ENCODE measurements at regions not wholly inside any gene's neighbourhood (a gene's known extent, or its start where the extent isn't known, plus 50 kb on each side); places are given as distances from the start of the nearest gene placed in this dataset.

GRCh38 chr3:107431246-107432012, 54.2 kb downstream of the CCDC54 start:
- Histone ChIP-seq H3K36me3 (no peaks in the 10 kb centered on the region), H3K4me1 (peaks cover 0 to 10% (median 2%) of the 10 kb centered on the region in 4 donors), H3K4me3 (peak overlapping the region; percentile 66 to 72), H3K27ac (peak overlapping the region; percentile 95), H3K9me3 (no peaks in the 10 kb centered on the region), H3K27me3 (no peaks in the 10 kb centered on the region)
- peak; percentile 76 to 86 for DNase-seq
- intact Hi-C loops (cut with DNase I; ENCODE audit: low total_unique reads): loop anchor here (1.0 to 2.0 kb wide), 2 partner anchors 94 to 191 kb away; no protein-coding TSS in a partner anchor
- TF ChIP-seq CTCF (IDR thresholded peaks at IDR 0.05): no peak

- peak; percentile 7 to 45 for TF ChIP-seq CTCF (IDR thresholded peaks at IDR 0.05)
- peaks cover 0 to 10% (median 2%) of the 10 kb centered on the region in 4 donors for H3K4me1 ChIP-seq
- no peak for DNase-seq
- H3K36me3 ChIP-seq: no peaks in the 10 kb centered on the region
- no peaks in the 10 kb centered on the region for H3K9me3 ChIP-seq
- peak overlapping the region; percentile 95 for H3K27ac ChIP-seq
- peak overlapping the region; percentile 66 to 72 for H3K4me3 ChIP-seq
- intact Hi-C loops (cut with DNase I; ENCODE audit: low total_unique reads): no loop called here
- no peaks in the 10 kb centered on the region for H3K27me3 ChIP-seq
Observed at GRCh38 chr3:107432013-107432515, 54.8 kb downstream of the CCDC54 start.

- Histone ChIP-seq H3K9me3 (no peaks in the 10 kb centered on the region), H3K36me3 (no peaks in the 10 kb centered on the region), H3K27me3 (no peaks in the 10 kb centered on the region), H3K4me3 (peak overlapping the region; percentile 66 to 72), H3K4me1 (peaks cover 0 to 10% (median 2%) of the 10 kb centered on the region in 4 donors), H3K27ac (peak overlapping the region; percentile 95)
- TF ChIP-seq CTCF (IDR thresholded peaks at IDR 0.05): no peak
- DNase-seq: no peak
- intact Hi-C loops (cut with DNase I; ENCODE audit: low total_unique reads): no loop called here
Observed at GRCh38 chr3:107432646-107433045, 55.4 kb downstream of the CCDC54 start.

- intact Hi-C loops (cut with DNase I; ENCODE audit: low total_unique reads): no loop called here
- no peak for DNase-seq
- no peak for TF ChIP-seq CTCF (IDR thresholded peaks at IDR 0.05)
Observed at GRCh38 chr3:107436029-107436428, 58.8 kb downstream of the CCDC54 start.

GRCh38 chr3:107438671-107439070, 61.4 kb downstream of the CCDC54 start:
- H3K27ac ChIP-seq: no peak overlapping the region
- H3K27me3 ChIP-seq: no peaks in the 10 kb centered on the region
- no peaks in the 10 kb centered on the region for H3K36me3 ChIP-seq
- intact Hi-C loops (cut with DNase I; ENCODE audit: low total_unique reads): no loop called here
- no peak overlapping the region for H3K4me3 ChIP-seq
- DNase-seq: no peak
- H3K4me1 ChIP-seq: no peaks in the 10 kb centered on the region
- no peaks in the 10 kb centered on the region for H3K9me3 ChIP-seq
- TF ChIP-seq CTCF (IDR thresholded peaks at IDR 0.05): no peak

More at GRCh38 chr3:107436029-107436428, 58.8 kb downstream of the CCDC54 start:
- no peaks in the 10 kb centered on the region for H3K9me3 ChIP-seq
- no peaks in the 10 kb centered on the region for H3K27me3 ChIP-seq
- H3K4me3 ChIP-seq: no peak overlapping the region
- no peaks in the 10 kb centered on the region for H3K36me3 ChIP-seq
- H3K27ac ChIP-seq: no peak overlapping the region
- peaks cover 0 to 5% (median 2%) of the 10 kb centered on the region in 4 donors for H3K4me1 ChIP-seq

Measured in tibial artery (tissue), 4 donors.